ENCODE measurements at regions not wholly inside any gene's neighbourhood (a gene's known extent, or its start where the extent isn't known, plus 50 kb on each side); places are given as distances from the start of the nearest gene placed in this dataset.
"Not testable (repeated sequence)": the region's sequence is repeated elsewhere in the genome, so short reads cannot be mapped to it uniquely, and the experiment has no call there.

DNA sequence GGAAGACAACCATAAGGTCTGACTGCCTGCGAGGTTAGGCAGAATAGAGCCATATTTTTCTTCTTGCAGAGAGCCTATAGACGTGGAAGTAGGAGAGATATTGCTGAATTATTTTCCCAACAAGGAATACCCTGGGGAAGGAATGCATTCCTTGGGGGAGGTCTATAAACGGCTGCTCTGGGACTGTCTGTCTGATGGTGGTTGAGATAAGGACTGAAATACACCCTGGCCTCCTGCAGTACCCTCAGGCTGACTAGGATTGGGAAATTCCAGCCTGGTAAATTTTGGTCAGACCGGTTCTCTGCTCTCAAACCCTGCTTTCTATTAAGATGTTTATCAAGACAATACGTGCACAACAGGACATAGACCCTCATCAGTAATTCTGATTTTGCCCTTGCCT is 617.5 kb upstream of the GRIN3A start:
- no peak for DNase-seq

DNA sequence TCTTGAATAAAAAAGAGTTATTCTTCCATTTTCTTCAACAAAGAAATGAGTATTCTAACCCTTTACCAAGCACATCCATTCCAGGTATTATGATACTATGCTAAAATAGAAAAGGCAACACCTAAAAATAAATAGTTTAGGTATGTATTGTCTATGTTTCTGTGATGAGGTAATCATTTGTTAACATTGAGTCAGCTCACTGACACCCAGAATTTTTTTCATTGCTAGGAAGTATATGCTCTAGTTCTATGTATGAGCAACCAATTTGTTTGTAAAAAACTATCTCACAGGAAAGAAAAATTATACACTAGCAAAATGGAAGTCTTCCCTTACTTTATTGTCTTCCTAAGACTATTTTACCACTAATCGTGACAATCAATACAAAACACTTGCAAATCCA is 615.6 kb upstream of the GRIN3A start:
- DNase-seq, result no peak

DNA sequence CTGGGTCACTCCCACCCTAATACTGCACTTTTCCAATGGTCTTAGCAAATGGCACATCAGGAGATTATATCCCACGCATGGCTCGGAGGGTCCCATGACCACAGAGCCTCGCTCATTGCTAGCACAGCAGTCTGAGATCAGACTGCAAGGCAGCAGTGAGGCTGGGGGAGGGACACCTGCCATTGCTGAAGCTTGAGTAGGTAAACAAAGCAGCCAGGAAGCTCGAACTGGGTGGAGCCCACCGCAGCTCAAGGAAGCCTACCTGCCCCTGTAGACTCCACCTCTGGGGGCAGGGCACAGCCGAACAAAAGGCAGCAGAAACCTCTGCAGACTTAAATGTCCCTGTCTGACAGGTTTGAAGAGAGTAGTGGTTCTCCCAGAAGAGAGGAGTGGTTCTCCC is 599.0 kb upstream of the GRIN3A start:
- DNase-seq, result not testable (repeated sequence)

DNA sequence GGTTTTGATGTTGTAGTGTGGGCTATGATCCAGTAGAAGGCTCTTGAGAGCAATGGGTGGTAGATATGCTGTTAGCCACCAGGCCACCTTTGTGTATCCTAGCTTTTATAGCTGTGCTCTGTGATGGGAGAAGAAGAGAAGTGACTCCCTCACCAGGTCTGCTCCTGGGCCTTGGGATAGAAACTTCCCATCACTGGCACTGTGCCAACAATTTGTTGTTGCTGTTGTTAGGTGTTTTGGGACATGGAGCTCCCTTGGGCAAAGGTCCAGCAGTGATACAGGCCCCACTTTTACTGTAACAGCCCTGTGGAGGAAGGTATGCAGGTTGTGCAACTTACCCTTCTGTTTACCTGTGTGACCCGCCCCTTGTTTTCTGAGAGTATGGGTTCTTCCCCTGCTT is 570.9 kb upstream of the GRIN3A start:
- no peak for DNase-seq

DNA sequence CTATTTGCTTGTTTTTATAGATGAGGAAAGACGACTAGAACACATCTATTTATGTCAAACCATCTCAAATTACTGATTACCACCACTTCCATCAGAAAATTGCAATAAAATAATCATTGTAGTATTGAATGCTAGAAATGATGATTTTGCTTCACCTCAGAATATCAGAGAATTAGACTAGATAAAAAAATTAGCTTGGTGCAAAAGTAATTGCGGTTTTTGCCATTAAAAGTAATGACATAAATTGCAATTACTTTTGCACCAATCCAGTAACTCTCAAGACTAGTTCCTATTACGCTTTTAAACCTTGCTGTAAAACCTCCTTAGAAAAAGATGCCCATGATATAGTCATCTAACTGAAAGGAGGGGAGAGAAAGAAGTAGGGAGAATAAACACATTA is 556.7 kb upstream of the GRIN3A start:
- no peak for DNase-seq

DNA sequence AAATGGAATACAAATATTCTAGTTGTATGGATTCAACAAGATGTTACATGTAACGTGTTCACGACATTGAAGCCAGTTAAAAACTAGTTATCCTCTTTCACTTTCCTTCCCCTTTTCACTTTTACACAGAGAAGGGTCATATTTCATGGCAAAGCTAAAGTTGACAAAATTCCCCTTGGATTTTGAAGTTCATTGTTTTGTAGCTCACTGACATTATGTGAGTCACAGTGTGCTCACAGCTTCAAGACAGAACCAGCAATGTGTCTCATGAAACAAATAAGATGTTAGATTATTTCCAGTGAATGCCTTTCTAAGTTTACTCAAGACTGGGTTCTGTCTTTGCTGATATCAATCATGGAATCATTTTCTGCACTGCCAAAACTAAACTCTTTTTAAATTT is 535.5 kb upstream of the GRIN3A start:
- DNase-seq, result no peak

DNA sequence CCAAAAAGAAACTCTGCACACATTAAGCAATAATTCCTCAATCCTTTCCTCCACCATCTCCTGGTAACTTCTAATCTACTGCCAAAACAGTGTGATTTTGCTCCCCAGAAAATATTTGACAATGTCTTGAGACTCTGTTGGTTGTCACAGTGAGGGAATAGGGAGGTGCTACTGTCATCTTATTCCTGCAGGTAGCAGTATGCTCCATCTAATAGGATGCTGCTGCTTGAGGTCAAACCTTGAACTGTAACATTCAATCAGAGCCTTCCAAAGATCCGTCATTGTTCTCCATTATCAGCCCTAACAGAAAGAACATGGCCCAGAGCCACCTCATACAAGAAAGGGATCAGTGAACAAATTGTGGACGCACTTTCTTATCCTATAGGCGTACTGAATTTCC is 514.7 kb upstream of the GRIN3A start:
- no peak for DNase-seq

DNA sequence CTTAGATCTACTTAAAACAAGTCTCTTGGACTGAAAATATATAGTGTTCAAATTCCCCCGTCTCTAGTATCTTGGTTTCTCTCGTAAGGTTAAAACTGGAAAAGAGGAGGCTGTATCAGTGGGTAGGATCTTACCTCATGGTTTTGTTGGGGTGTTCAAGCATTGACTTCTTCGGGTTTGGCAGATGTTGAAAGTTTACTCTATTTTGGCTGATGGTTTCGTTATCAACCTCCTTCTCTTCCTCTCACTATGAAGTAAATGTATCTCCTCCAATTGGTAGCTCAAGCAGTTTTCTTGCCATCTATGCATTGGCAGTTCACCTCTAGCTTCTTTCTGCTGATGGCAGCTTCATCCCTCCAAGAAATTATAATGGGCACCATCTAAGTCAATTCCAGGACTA is 506.5 kb upstream of the GRIN3A start:
- DNase-seq, result no peak

DNA sequence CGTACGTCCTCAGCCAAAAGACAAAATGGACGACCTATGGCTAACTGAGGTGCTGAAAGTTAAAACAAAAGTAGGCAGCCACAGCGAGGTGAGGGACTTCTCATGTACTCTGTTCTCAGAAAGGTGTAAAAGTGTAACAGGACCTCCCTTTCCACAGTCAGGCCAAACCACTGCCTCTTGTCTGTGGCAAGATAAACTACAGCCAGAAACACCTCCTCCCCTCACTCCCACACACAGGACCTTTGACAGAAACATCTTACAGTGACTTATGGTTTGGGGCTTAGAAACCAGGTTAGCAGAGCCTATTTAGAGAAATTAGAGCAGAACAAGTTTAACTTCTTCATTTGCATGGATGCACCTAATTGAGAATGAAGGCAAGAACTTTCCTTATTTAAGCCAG is 499.1 kb upstream of the GRIN3A start:
- DNase-seq, result no peak

DNA sequence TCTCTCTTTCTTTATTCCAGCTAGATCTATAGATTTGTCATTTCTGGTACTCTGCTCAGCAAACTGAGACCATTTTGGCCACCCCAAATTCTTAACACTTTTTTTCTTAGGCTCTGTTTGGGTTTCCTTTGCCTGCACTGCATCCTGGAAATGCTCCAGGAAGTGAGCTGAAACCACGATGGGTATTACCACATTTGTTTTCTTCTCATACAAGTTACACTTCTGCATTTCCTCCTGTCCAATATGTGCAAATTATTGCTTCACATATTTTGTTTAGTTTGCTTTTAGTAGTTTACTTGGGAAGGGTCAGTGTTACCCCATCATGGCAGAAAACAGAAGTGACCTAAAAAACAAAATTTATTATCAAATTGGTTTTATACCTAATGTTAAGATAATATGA is 498.6 kb upstream of the GRIN3A start:
- no peak for DNase-seq

DNA sequence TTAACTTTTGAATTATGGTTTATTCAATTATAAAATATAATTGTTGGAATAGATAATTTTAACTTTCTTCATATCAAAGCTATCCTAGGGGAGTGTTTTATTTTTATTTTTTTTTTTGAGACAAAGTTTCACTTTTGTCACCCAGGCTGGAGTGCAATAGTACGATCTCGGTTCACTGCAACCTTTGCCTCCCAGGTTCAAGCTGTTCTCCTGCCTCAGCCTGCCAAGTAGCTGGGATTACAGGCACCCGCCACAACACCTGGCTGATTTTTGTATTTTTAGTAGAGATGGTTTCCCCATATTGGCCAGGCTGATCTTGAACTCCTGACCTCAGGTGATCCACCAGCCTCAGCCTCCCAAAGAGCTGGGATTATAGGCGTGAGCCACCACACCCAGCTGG is 489.0 kb upstream of the GRIN3A start:
- not testable (repeated sequence) for DNase-seq

DNA sequence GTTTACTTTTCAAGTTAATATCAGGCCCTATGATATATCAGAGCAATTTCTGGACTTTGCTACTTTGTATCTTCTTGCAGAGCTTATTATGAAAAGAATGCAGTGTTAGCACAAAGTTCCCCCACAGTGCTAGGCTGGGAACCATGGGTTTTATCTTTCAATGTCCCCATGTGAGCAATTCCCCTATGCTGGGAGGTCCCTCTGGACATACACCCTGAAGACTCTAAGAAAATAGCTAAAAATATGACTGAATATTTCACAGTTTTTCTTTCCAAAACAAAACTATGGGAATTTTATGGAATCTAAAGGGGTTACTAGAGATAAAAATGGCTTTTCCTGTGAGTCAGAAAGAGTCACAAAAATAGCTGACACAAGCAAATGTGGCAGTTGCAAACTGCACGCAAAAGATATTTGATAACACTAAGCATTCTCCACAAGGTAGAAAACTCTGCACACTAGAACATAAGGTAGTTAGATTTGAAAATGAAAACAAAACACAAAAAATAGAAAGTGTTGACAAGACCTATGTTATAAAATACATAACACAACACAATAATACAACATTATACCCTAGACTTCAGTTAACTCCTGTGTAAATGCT is 487.5 kb upstream of the GRIN3A start:
- DNase-seq, result no peak

DNA sequence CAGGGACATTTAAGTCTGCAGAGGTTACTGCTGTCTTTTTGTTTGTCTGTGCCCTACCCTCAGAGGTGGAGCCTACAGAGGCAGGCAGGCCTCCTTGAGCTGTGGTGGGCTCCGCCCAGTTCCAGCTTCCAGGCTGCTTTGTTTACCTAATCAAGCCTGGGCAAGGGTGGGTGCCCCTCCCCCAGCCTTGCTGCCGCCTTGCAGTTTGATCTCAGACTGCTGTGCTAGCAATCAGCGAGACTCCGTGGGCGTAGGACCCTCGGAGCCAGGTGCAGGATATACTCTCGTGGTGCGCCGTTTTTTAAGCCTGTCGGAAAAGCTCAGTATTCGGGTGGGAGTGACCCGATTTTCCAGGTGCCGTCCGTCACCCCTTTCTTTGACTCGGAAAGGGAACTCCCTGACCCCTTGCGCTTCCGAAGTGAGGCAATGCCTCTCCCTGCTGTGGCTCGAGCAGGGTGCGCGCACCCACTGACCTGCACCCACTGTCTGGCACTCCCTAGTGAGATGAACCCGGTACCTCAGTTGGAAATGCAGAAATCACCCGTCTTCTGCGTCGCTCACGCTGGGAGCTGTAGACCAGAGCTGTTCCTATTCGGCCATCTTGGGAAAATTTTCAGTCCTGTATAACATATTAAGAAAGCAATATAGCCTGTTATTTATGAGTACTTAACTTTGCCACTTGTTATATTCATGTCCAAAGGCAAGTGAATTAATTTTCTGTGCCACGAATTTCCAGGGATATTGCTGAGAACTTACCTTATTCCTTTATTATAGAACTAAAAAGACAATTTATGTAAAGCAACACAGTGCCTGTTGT is 485.1 kb upstream of the GRIN3A start:
- DNase-seq, result not testable (repeated sequence)

DNA sequence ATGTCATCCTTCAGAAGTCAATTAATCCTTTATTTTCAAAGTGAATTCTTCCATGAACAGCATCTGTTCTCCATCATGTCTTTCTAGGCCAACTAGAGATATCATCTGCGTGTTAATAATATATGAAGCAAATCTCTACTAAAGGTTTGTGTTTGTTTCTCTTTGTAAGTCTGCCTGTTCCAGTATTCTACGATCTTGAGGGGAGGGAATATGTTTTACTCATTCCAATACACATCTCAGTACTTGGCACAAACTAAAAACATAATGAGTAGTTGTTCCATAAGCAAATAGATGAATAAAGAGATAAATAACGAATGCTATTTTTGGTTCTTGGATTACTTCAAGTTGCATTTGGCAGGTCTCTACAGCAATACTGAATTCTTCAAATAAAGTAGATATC is 470.7 kb upstream of the GRIN3A start:
- DNase-seq, result no peak

DNA sequence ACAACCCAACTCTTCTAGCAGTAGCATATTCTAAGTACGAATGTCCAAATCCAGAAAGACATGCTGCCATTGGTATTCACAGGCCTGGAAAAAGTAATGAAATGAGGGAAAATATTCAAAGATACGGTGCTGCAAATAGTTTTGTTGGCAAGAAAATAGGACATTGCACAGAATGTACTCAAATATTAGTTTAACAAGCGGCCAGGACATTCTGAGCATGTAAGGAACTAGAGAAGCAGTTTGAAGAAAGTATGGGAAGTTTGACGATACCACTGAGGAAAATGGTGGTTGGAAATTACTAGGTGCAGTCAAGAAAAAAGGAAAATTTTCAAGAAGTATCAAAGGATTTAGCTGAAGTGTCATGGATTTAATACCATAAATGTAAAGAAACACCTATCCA is 468.0 kb upstream of the GRIN3A start:
- no peak for DNase-seq

DNA sequence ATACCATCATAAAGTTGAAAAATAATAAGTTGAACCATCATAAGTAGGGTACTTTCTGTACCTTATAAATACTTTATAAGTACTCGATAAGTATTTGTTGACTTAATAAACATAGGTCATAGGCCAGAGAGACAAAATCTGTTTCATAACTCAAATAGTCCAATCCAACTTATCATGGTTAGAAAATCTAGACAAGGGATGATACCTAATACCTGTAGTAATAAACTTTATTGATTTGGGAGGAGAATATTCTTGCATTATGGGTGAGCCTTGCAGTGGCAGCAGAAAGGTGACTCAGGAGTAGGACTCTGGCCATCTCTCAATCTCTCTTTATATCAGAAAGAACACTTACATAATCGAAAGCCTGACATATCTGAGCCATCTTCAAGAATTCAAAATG is 466.8 kb upstream of the GRIN3A start:
- DNase-seq, result no peak

DNA sequence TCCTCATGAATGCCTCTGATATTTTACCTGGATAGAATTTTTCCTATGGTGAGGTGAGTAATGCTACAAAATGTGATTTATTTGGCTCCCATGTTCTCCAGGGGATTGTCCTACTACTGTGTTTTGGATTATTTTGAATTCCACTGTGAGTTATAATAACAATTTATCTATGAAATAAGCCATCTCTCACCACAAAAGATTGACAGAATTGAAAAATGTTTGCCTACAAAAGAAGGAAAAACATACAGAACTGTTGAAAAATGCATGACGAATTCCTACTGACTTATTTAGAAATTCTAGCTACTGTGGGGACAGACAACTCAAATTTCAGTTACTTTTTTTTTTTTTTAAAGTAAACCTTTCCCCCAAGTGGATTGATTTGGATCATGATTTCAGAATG is 463.7 kb upstream of the GRIN3A start:
- DNase-seq, result no peak

DNA sequence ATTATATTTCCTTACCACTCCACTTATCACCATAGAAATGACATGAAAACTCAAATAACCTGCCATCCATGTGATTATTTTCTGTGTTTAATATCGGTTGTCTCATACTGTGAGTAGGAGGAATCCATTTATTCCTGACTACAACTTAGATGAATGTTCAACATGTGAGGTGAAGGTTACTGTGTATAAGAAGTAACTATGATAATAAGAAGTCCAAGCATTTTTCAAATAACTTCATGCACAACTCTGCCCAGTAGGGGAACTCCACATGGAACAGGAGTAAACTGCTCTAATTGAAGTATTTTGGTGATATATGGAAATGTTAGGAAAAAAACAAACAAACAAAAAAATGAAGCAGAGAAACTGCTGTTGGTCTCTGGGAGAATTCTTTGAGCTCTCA is 447.5 kb upstream of the GRIN3A start:
- no peak for DNase-seq

DNA sequence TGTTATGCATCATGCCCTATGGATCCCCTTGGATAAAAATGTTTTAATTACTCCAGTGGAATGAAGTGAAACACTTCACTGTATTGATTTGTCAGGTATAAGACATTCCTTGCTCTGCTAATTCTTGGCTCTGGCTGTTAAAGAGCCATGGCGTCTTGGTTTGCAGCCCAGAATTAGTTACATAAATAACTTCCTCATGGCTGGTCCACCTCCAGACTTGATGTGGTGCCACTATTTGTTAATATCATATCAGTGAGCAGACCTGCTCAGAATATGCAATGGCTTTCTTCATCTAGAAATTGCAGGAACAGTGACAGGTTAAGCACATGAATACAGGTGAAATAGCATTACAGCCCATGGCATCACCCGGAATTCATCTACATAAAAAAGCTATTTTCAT is 446.9 kb upstream of the GRIN3A start:
- no peak for DNase-seq

DNA sequence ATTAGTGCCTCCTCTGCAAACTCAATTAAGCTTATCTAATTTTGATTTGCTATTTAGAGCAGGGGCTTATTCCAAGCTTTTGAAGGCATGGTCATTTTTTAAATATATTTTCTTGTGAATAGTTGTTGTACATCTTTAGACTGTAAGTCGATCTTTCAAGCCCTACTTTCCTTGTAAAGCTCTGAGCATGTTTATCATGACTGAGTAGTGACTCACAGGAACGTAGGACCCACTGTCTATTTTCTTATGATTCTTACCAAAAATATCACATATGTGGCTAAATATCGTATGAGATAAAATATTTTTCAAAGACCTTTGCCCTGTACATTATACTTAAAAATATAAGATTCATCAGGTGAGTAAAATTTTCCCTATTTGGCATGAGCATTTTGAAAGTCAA is 440.4 kb upstream of the GRIN3A start:
- DNase-seq, result no peak

DNA sequence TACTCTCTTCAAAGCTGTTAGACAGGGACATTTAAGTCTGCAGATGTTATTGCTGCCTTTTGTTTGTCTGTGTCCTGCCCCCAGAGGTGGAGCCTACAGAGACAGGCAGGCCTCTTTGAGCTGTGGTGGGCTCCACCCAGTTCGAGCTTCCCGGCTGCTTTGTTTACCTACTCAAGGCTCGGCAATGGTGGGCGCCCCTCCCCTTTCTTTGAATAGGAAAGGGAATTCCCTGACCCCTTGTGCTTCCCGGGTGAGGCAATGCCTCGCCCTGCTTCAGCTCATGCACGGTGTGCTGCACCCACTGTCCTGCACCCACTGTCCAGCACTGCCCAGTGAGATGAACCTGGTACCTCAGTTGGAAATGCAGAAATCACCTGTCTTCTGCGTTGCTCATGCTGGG is 435.8 kb upstream of the GRIN3A start:
- DNase-seq, result not testable (repeated sequence)

DNA sequence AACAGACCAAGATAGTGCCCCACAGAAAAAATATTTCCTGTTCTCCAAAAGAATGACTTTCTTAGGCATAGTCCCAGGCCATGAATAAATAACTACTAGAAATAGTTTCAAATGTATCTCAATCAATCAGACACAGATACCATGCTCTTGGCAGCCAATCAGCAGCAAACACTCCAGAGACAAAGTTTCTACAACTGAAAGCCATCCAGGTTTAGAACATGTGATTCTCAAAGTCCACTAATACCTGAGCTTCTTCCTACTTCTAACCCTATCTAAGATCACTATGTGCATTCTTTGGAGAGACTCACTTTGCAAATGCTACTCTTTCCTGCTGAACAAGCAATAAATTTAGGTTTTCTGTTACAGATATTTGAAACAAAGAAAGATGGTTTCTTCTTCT is 425.8 kb upstream of the GRIN3A start:
- no peak for DNase-seq

DNA sequence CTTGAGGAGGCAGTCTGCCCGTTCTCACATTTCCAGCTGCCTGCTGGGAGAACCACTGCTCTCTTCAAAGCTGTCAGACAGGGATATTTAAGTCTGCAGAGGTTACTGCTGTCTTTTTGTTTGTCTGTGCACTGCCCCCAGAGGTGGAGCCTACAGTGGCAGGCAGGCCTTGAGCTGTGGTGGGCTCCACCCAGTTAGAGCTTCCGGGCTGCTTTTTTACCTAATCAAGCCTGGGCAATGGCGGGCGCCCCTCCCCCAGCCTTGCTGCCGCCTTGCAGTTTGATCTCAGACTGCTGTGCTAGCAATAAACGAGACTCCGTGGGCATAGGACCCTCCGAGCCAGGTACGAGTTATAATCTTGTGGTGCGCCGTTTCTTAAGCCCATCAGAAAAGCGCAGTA is 414.6 kb upstream of the GRIN3A start:
- DNase-seq, result not testable (repeated sequence)

DNA sequence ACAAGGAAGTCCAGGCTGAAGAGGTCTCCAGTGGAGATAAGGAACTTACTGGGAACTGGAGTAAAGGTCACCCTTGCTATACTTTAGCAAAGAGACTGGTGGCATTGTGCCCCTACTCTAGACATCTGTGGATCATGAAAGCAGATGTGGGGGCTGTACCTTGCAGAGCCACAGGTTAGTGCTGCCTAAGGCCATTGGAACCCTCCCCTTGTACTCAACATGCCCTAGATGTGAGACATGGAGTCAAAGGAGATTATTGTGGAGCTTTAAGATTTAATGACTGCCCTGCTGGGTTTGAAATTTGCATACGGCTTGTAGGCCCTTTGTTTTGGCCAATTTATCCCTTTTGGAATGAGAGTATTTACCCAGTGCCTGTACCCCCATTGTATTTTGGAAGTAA is 397.3 kb upstream of the GRIN3A start:
- DNase-seq, result no peak

DNA sequence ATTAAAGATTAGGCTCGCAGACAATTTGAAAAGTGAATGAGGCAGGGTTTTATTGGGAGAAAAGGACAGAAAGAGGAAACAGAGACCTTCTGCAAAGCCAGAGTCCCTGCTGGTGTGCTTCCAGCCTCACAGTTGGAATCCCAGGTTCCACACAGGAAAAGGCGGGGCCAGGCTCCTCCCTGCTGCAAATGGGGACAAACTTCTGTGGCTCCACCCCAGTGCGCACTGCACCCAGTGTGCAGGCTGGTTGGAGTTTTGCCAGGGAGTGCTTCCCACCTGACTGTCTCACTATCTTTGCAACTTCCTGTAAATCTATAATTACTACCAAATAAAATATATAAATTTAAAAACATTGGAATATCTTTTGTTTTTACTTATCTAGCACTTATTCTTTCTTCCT is 386.0 kb upstream of the GRIN3A start:
- DNase-seq, result peak; percentile 3
